Kasumi-1 (cell line): ENCODE measurements at regions not wholly inside any gene's neighbourhood (a gene's known extent, or its start where the extent isn't known, plus 50 kb on each side); places are given as distances from the start of the nearest gene placed in this dataset.
A peak's percentile ranks its signal among the peaks of the same experiment; 100 is the strongest.

Experiments
- DNase-seq, 2 experiments: peaks; one replicate each; lab custom pipeline; 2025; lab: John Stamatoyannopoulos, UW

DNA sequence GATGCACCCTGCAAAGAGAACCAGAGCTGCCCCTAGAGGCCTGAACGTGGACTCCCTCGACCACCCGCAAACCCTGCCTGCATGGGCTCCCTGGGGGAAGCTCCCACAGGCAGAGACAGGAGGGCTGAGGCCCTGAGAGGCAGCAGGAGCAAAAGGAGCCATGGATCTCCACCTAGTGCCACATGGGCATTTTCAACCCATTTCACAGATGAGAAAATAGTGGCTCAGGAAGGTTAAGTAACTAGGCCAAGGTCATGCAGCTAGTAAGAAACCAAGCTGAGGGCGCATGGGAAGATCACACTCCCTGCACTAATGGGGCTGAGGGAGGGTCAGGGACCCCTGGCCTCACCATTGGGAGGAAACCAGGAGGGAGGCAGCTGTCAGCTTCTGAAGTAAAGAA is 271.7 kb upstream of the RAB6C start:
- no peak for DNase-seq

DNA sequence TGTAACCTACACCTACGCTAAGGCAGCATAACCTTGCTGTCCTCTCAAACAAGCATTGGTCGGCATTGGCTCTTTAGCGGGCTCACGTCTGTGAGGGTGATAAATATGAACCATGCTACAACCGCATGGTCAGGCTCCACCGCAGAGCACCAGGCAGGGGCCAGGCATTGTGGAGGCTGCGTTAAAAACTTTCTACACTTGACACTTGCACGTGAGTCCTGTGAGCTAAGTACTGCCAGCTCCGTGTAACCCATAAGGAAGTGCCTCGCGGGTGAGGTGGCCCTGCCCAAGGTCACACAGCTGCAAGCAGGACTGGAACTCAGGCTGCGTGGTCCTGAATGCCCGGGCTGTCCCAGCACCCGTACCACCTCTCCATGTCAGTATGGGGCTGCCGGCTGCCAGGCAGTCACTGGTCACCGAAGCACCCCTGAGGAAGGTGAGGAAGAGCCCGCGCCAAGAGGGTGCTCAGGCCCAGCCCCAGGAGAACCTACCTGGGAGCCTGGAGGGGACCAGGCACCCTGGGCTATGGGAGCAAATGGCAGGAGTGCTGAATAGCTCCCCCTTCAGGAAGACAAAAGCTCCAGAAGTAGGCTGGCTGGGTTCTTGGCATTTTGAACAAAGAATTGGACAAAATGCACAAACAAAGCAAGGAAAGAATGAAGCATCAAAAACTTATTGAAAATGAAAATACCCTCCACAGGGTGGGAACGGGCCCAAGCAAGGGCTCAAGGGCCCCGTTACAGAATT is 271.1 kb upstream of the RAB6C start:
- DNase-seq = no peak

DNA sequence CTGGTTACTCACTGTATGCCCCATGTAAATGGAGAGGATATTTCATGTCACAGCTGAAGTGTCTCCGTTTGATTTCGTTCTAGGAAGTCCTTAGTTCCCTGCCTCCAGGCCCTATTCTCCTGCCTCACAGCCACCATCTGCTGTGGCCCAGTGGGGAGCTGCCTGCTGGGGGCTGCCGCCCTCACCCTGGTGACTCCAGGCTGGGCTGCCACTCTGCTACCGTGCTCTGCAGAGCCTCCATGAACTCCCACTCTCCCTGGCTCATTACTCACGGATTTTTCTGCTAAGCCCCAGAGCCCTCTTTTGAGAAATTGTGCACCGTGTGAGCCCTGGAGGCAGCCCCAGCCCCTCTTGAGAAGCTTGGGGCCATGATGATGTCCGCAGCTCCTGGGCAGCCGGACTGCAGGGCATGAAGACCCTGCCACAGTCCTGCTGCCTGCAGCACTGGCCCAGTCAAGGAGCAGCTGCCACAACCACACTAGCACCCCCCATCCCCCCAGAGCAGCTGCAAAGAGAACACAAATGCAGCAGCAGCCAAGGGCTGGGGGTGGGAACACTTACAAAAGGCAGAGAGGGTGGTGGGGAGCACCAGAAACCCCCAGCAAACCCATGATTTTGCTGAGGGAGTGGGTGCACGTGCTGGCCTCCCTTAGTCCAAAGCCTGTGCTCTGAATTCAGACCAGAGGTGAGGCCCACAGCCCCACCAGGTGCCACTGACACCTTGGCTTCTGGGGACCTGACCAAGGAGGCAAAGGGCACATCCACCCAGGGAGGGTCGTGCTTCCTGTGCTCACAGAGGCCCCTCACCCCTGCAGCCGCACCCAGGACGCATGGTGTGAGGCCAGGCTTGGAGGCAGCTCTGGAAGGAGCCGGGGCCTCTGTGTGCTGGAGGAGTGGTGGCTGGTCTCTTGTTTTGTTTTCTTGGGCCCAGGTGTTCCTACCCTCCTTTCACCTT is 270.2 kb upstream of the RAB6C start:
- DNase-seq = no peak

DNA sequence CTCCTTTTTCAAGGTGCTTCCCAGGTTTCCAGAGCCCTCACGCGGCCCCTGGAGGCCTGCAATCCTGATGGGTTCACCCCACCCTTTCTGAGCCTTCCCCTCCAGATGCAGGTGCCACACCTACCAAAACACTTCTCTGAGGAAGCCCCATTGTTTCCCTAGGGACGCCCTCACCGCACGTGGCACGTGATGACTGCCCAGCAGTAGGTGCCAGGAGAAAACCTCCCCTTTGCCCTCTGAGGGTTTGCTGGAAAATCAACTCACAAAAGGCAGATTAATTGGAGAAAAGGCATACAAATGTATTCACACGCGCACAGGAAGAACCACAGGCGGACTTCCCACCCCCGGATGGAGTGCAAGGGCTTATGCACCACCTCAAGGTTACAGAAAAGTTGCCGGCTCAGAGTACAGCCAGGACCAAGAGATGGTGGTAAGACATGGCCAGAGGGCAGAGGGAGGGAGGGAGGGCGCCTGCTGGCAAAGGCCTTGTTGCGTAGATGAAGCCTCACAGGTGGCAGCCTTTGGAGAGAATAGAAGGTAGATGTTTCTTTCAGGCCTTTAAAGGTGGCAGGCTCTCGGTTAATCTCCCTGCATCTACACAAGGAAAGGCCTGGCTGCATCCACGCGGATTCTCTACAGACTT is 269.4 kb upstream of the RAB6C start:
- no peak for DNase-seq

DNA sequence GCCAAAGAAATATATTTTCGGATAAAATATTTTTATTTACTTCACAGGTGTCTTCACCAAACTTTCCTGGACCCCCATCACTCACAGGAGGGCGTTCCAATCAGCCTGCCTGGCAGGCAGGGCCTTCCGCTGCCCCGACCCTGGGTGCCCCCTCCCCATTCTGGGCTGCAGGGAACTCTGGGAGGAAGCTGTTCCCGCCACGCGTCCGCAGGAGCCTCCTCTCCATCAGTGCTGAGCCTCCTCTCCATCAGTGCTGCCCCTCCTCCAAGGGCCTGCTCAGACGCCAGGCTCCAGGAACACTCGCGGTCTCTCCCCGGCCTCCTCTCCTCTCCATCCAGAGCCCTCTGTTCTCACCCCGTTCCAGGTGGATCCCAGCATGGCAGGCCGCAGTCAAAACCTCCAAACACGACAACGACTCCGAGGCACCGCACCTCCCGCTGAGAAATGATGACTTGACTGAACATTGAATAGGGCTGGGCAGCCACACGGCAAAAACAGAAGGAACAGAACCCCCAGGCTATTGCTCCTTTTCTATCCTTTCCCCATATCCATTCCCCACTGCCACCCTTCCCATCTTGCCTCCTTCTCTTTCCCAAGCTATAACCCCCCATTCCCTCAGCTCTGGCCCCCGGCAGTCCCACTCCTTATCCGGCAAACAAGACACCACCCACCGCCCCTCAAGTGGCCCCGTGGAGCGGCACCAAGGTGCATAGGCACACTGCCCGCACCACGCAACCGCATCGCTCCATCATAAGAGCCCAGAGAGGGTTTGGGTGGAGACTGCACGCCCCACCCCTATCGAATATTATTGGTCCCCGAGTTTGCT is 268.6 kb upstream of the RAB6C start:
- no peak for DNase-seq

DNA sequence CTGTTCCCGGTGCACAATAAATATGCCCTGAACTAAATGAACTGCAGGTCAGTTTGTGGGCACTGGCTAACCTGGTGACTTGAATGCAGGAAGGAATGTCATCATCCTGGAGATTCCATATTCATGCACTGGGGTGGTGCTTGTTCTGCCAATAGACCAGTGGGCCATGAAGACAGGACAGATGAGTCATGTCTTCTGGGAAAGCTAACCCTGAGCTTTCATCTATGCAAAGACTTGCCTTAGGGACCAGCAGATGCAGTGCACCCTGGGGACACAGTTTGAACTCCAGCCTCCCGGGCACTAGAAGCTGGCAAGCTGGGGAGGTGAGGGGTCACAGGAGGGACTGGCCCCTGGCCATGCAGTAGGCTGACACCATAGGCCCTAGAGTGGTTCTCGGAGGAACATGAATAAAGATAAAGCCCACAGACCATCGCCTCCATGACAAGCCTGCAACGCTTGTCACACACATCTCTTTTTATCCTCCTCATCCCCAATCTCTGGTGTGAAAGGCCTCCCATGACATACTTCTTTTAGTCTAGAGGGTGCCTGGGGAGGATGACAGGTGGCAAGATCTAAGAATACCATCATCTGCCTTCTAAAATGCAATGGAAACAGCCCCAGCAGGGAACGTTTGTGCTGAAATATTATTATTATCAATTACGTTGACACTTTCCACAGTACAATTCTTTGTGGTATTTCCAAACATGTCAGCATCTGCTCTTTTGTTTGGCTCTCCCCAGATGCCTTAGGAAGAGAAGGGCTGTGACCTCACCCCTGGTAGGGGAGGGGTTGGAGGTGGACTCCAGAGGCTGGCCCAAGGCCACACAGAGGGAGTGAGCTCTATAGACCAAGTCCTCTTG is 267.4 kb upstream of the RAB6C start:
- no peak for DNase-seq

DNA sequence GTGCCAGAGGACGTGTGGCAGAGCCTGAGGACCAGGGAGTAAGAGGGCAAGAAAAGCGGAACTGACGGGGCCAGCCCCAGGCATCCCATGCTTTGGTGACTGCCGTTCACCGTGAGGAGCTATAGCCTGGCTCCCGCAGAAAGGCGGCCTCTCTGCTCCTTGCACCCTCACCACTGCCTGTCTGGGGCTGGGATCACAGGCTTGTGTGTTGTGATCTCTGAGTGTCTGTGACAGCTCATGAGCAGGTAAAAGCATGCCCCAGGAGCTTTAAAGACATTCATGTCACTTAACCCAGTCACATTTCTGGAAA is 266.8 kb upstream of the RAB6C start:
- DNase-seq = peak; percentile 2 to 9

DNA sequence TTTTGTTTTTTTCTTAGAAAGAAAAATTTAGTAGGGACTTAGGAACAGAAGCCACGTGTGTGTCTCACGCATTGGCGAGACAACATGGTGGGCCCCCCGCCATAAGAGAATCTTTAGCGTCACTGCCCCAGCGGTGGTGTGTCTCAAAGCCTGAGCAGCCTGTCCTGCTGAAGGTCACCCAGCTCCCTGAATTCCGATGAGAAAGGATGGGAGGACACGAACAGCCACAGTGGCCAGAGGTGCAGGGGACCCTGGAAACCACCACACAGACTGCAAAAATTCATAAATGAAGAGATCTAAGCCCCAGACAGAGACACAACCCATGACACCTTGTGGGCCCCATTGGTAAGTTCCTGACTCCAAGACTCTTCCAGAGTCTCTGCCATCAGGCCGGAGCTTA is 266.1 kb upstream of the RAB6C start:
- DNase-seq = no peak

DNA sequence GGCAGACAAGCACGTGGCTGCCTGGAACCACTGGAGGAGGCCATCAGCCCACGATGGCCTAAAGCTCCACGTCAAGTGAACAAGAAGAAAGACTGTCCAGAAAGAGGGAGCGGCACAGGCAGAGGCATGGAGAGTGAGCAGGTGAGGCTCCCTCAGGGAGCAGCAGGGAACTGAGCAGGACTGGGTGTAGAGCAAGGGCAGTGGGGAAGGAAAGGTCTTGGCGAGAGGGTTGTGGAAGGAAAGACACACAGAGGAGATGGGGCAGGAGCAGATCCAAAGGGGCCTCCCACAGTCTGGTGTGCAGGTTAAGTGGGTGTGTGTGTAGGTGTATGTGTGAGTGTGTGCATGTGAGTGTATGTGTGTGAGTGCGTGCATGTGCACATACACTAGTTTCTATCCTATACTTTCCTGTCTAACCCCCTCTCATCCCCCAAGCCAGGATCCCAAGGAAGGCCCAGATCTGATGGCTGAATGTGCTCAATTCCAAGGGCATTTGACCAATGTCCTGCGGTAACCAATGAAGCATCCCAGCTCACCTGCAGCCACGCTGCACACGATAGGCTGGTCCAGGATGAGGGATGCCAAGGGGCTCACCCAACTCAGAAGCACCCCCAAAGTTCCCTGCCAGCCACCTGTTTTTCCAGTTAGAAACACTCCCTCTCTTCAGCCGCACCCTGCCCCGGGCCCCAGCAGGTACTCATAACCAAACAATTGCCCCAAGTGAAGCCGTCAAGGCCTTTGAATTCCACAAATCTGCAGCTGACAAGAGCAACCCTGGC is 262.5 kb upstream of the RAB6C start:
- no peak for DNase-seq

DNA sequence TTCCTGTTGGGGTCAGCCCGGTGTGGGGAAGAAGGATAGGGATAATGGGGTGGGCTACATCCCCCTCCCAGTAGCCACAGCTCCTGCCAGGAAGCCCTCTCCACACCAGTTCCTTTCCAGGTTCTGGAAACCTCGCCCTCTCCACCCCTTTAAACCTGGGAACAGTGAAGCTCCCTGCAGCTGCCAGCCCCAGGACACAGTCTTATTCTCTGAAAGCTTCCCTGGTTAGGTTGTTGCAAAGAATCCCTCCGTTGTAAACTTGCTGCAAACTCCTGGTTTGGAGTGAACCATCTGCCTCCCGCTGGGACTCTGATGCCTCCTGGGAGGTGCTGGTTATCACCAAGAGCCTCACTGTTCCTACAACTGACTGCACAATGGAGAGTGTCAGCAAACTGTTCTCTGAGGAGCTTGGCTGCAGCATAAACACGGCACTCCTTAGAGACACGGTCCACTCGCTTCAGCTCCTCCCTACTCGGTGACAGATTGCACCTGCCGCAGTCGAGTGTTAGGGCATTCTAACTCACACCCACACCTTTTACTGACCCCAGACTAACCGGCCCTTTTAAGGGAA is 261.8 kb upstream of the RAB6C start:
- DNase-seq = no peak

DNA sequence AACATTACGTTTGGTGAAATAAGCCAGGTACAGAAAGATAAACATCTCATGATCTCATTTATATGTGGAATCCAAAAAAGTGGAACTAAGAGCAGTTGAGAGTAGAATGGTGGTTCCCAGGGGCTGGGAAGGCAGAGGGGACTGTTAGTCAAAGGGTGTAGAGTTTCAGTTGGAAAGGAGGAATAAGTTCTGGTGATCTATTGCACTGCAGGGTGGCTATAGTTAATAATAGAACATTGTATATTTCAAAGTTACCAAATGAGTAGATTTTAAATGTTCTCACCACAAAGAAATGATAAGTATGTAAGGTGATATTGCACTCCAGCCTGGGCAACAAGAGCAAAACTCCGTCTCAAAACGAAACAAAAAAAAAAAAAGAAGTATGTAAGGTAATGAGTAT is 260.1 kb upstream of the RAB6C start:
- DNase-seq = no peak

DNA sequence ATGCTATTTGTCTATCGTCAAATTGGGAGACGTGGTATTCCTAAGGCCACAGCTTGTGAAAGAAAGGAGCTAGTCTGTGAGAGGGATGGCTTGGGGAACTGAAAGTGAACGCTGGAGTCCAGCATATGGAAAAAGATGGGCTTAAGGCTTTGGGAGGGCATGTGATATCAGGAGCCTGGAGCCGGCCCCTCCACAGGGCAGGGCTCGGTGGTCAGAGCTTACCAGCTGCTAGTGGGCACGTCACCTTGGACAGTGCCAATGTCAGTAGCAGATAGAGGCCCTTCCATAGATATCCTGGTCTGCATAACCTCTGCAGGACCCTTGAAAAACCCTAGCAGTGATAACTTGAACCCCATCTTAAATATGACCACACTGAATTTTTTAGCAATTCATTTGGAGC is 259.1 kb upstream of the RAB6C start:
- no peak for DNase-seq

DNA sequence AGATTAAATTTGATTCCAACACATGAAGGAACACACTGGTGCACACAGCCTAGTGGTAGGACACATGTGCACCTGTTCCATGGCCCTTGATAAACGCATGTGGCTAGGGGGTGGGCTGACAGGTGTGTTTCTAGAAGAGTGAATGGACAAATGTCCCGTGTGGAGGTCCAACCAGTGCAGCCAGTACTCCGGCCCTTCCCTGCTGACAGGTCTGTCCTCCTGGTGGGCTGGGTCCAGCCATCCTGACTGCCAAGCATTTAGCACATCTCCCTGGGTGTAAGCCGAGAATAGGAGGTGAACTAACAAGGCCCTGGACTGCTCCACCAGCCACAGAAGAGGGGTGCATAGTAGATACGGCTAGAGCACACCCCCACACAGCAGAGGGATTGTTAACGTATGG is 258.7 kb upstream of the RAB6C start:
- DNase-seq = no peak

DNA sequence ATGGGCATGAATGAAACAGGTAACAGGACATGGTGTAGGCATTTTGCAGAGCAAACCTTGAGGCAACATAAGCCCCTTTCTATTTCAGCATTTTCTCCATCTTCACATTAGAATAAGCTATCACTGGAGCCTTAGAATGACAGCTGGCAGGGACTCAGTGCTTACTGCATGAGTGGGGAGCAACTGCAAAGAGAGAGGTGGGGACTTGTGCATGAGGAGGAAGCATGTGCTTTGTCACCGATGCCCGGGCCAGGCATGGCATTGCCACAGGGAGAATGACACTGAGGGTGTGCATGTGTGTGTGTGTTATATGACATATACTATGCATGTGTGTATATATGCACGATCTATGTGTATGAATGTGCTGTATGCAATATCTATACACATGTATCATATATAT is 258.2 kb upstream of the RAB6C start:
- no peak for DNase-seq

DNA sequence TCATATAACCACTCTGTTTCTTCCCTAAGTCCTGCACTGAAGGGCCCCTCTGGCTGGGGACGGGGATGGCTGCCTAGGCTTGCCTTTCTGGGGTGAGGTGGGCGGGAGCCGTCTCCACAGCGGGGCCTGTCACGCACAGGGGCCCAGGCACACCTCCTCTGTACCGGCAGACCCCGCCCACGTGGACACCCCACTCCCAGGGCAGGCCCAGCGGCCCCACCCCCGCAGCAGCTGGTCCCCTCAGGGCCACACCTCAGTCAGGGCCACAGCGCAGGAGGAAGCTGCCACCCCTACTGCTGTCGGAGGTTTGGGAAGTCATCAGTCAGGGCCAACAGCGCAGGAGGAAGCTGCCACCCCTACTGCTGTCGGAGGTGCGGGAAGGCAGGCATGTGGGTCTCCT is 257.6 kb upstream of the RAB6C start:
- DNase-seq = no peak

DNA sequence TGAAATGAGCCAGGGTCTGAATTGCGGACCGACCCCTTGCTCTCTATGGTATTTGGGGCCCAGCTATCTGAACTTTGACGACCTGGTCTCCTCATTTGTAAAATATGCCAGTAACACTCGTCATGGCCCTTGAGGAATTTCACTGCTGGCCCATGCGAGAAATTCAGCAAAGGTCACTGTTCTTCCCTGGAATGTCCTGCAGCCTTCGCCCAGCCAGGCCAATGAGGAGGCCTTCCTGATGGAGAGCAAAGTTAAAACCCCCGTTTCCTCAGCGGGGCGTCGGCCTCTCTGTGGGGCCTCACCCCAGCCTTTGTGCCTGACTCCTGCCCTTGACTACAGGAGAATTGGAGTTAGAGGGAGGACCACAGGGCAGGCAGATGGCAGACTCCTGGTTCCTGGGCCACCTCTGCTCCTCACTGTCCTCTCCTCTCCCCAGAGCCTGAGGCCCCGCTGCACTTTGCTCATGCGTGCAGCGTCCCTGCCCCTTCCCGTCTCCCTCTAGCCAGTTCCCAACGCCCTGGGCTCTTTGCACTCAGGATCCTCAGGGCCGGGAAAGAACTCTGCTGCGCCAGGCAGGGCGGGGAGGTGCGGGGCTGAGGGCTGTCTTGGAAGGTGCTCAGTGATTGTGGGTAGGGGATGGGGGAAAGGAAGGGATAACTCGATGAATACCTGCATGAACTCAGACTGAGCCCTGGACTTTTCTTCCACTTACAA is 257.0 kb upstream of the RAB6C start:
- DNase-seq = no peak

DNA sequence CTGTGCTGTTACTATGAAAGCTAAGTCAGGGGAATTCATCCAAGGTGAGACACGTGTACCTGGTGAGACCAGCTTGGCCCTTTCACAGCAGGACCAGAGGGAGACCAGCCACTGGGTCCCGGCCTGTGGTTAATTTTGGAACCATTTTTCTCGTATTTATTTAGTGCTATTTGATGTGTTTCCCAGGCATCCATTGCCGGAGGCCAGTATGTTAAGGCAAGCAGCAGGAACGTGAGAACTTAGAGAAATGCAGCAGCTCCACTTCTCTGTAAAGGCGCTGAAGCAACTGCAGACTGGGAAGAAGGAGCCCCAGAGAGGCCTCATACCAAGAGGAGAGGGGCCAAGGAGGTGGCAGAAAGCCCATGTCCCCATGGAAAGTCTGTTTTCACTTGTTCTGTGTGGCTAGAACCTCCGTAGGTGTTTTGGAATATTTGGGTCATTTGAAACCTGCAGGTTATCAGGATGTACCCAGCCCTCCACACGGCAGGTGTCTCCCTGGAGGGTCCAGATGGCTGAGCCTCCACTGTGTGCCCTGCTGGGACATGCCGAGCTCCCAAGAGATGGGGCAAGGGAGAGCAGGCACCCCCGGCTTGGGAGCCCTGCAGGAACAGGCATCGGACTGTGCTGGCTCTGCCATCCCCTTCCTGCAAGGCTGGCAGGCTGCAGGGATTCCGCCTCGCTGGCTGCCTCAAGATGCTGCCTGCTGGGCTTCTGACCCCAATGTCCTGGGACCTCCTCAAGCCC is 256.0 kb upstream of the RAB6C start:
- DNase-seq = no peak

DNA sequence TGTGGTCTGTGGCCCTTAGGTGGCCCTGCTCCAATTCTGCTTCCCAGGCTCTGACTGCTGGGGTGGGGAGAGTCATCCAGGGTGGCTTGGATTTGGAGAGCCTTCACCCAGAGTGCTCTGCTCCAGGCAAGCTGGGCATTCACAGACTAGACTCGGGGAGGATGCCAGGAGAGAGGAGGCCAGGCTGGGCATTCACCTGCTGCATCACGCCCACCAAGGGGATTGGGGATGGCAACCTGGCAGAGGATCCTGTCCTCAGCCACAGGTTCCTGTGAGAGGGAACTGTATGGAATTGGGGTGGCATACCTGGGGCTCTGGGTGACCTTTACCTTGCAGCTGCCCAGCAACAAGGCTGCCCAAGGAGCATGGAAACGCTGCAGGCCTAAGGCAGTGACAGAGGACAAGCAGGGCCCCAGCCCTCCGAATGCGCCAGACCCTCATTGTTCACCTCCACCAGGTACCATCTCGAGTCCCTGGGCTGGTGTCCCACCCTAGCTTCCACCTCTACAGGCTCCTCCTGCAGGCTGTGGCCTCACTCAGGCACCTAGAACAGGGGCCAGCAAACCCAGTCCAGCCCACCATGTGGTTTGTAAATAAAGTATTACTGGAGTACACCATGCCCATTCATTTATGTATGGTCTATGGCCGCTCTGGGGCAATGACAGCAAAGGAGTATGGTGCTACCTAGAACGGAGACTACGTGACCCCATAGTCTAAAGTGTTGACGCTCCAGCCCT is 255.3 kb upstream of the RAB6C start:
- no peak for DNase-seq
